ENCODE measurements at regions not wholly inside any gene's neighbourhood (a gene's known extent, or its start where the extent isn't known, plus 50 kb on each side); places are given as distances from the start of the nearest gene placed in this dataset.
"Not testable (repeated sequence)": the region's sequence is repeated elsewhere in the genome, so short reads cannot be mapped to it uniquely, and the experiment has no call there.

GRCh38 chr5:12169536-12169935 lies 265.3 kb upstream of the CTNND2 start:
- DNase-seq (ENCODE audit: low read depth in 2 of 2), result no peak

GRCh38 chr5:12162863-12163262 lies 258.6 kb upstream of the CTNND2 start:
- no peak for DNase-seq (ENCODE audit: low read depth in 2 of 2)

DNA sequence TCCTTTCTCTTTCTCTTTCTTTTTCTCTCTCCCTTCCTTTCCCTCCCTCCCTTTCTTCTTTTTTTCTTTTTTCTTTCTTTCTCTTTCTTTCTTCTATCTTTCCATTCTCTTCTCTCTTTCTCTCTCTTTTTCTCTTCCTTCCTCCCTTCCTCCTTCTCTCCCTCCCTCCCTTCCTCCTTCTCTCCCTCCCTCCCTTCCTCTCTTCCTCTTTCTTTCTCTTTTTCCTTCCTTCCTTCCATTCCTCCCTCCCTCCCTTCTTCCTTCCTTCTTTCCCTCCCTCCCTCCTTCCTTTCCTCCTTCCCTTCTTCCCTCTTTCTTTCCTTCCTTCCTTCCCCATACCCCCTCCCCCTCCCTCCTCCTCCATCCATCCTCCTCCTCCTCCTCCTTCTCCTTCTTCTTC lies 243.3 kb upstream of the CTNND2 start:
- no peak for DNase-seq (ENCODE audit: low read depth in 2 of 2)

GRCh38 chr5:12141496-12141895 lies 237.2 kb upstream of the CTNND2 start:
- DNase-seq (ENCODE audit: low read depth in 2 of 2), result no peak

GRCh38 chr5:12133520-12133919 lies 229.3 kb upstream of the CTNND2 start:
- no peak for DNase-seq (ENCODE audit: low read depth in 2 of 2)

DNA sequence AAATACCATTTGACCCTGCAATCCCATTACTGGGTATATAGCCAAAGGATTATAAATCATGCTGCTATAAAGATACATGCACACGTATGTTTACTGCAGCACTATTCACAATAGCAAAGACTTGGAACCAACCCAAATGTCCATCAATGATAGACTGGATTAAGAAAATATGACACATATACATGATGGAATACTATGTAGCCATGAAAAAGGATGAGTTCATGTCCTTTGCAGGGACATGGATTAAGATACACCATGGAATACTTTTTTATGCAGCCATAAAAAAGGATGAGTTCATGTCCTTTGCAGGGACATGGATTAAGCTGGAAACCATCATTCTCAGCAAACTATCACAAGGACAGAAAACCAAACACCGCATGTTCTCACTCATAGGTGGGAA lies 226.8 kb upstream of the CTNND2 start:
- DNase-seq (ENCODE audit: low read depth in 2 of 2), result not testable (repeated sequence)

DNA sequence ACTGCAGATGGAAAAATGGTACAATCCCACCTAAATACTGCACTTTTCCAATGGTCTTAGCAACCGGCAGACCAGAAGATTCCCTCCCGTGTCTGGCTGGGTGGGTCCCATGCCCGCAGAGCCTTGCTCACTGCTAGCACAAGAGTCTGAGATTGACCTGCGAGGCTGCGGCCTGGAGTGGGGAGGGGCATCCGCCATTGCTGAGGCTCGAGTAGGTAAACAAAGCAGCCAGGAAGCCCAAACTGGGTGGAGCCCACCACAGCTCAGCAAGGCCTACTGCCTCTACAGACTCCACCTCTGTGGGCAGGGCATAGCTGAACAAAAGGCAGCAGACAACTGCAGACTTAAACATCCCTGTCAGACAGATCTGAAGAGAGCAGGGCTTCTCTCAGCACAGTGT lies 221.6 kb upstream of the CTNND2 start:
- no peak for DNase-seq (ENCODE audit: low read depth in 2 of 2)

- DNase-seq (ENCODE audit: low read depth in 2 of 2), result no peak
Measured at GRCh38 chr5:12119657-12120056, 215.4 kb upstream of the CTNND2 start.

GRCh38 chr5:12114075-12114474 lies 209.8 kb upstream of the CTNND2 start:
- no peak for DNase-seq (ENCODE audit: low read depth in 2 of 2)

GRCh38 chr5:12113062-12113461 lies 208.8 kb upstream of the CTNND2 start:
- DNase-seq (ENCODE audit: low read depth in 2 of 2), result no peak

DNA sequence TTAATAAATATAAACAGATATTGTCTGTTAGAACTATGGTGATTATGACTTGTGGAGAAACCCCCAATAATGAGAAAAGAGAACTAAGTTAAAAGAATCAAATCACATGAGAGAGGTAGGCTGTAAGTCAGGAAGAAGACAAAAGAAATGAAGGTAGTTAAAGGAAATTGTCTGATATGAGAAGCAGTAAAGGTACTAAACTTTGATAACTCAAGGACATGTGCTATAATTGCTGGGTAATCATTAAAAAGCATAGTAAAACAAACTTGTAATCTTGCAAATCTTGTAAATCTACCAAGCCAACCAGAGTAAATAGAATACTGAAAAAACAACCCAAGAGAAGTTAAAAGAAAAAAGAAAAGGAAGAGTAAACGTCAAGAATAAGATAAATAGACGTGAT lies 207.0 kb upstream of the CTNND2 start:
- no peak for DNase-seq (ENCODE audit: low read depth in 2 of 2)

DNA sequence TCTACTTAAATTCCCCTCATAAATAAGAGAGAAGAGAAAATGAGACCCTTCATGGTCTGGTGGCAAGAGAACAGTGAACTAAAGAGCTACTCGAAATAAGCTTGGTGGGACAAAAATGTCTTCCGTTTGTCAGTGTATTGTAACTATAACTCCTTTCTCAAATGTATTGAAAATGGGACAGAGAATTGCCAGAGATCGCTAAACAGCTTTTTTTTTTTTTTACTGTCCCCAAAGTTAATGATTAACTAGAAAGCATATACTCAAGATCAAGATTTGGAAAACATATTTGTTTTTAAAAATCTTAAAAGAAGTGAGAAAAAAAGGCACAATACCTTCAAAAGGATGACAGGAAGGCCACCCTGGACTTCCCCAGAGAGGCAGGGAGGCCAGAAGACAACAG lies 206.4 kb upstream of the CTNND2 start:
- no peak for DNase-seq (ENCODE audit: low read depth in 2 of 2)

GRCh38 chr5:12109075-12109688 lies 204.9 kb upstream of the CTNND2 start:
- DNase-seq (ENCODE audit: low read depth in 2 of 2), result no peak

DNA sequence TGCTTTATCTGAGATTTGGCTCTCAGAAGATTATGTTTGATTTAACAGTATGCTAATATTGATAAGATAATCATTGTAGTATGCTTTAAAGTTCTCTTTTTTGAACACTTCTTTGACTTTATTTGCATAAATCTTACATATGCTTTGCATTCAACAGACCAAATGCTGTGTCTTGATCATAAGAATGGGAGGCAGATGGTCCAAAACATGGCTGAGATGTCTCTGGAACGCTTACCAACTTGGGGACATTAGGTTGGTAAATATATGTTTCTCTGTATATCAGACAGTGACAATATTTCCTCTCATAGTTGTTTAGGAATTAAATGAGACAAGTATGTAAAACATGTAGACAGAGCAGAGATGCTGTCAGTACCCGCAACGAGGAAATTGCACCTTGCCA lies 197.9 kb upstream of the CTNND2 start:
- DNase-seq (ENCODE audit: low read depth in 2 of 2), result no peak

- no peak for DNase-seq (ENCODE audit: low read depth in 2 of 2)
Measured at GRCh38 chr5:12100542-12100941, 196.3 kb upstream of the CTNND2 start.

DNA sequence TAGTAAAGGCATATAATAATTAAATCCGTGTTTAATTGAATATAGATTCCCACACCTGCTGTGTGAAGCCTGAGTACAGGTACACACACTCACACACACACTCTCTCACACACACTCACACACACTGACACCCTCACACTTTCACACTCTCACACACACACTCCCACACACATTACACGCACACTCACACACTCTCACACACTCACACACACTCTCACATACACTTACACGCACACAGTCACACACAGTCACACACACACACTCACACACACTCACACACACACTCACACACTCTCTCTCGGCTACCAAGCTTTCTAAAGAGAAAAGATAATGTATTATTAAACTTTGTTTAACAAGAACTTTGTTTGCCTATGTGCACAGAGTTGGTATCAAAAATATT lies 195.1 kb upstream of the CTNND2 start:
- no peak for DNase-seq (ENCODE audit: low read depth in 2 of 2)

DNA sequence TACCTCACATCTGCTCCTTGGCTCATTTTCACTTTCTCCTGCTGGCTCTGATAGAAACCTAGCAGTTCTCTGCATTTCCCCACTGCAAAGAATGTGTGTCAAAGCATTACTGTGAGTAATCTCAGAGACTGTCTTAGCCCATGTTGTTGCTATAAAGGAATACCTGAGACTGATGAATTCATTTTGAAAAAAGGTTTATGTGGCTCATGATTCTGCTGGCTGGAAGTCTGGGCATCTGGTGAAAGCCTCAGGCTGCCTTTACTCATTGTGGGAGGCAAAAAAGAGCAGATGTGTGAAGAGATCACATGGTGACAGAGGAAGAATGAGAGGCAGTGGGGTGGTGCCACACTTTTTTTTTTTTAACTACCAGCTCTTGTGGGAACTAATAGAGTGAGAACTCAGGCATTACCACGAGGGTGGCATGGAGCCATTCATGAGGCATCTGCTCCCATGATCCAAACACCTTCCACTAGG lies 191.6 kb upstream of the CTNND2 start:
- no peak for DNase-seq (ENCODE audit: low read depth in 2 of 2)

GRCh38 chr5:12093586-12093985 lies 189.3 kb upstream of the CTNND2 start:
- DNase-seq (ENCODE audit: low read depth in 2 of 2), result no peak

DNA sequence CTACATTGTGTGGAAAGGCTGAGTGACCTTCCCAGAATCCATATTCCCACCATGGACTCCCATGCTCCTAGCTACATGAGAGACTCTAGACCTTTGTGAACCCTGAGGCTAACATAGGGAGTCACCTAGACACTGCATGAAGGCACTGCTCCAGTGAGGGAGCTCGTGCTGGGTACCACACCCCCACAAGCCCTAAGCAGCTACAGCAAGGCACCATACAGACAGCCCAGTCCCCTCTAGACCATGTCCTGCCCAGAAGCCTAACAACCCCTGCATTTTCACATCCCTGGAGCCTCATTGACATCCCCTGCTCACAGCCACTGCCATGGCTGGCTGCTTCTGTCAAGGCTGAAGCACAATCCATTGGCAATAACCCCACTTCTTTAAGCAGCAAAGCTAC lies 176.5 kb upstream of the CTNND2 start:
- no peak for DNase-seq (ENCODE audit: low read depth in 2 of 2)

DNA sequence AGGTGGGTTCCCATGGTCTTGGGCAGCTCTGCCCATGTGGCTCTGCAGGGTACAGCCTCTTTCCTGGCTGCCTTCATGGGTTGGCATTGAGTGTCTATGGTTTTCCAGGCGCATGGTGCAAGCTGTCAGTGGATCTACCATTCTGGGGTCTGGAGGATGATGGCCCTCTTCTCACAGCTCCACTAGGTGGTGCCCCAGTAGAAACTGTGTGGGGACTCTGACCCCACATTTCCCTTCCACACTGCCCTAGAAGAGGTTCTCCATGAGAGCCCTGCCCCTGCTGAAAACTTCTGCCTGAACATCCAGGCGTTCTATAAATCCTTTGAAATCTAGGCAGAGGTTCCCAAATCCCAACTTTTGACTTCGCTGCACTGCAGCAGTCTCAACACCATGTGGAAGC lies 174.0 kb upstream of the CTNND2 start:
- DNase-seq (ENCODE audit: low read depth in 2 of 2), result not testable (repeated sequence)

DNA sequence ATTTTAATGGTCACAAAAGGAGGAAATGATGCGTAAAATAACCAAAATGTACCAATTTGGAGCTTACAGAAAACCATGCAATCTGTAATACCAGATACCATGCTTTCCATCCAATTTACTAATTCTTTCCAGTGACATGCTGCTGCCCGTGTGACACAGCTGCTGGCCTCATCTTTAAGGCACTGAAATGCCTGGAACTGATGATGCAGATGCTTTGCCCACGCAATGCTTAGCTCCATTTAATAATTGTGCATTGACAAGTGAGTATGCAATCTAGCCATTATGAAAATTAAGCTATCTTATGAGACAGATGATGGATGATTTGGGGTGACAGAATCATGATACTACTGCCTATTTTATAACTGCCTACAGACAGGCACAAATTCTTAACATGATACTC lies 169.2 kb upstream of the CTNND2 start:
- DNase-seq (ENCODE audit: low read depth in 2 of 2), result no peak

GRCh38 chr5:12072441-12072840 lies 168.2 kb upstream of the CTNND2 start:
- no peak for DNase-seq (ENCODE audit: low read depth in 2 of 2)

DNA sequence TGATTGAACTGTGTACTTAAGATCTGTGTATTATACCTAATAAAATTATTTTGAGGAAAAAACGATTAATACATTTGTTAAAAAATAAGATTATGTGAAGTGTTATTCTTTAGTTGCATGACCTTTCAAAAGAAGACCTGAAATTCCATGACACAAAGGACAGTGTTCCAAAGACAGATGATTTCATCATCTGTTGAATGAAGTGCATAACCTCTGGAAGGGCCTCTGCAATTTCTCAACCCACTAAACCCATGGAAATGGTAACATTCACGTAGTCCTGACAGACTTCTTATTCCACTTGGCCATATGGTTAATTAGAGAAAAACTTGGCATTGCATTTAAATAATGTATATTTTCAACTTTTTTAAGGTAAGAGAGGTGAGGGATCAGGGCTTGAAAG lies 167.2 kb upstream of the CTNND2 start:
- DNase-seq (ENCODE audit: low read depth in 2 of 2), result no peak

GRCh38 chr5:12023614-12024241 lies 119.5 kb upstream of the CTNND2 start:
- peak; percentile 4 to 49 for DNase-seq (ENCODE audit: low read depth in 2 of 2)

Data from dermis microvascular lymphatic vessel endothelial cell (primary cell).